Activated naive CD4-positive, alpha-beta T cell treated with anti-CD3 and anti-CD28 coated beads, Interleukin-2, amount 10 ng/mL, durations not matched to agents 7 days and 5 days (primary cell): ENCODE measurements at regions not wholly inside any gene's neighbourhood (a gene's known extent, or its start where the extent isn't known, plus 50 kb on each side); places are given as distances from the start of the nearest gene placed in this dataset.
"Not testable (repeated sequence)": the region's sequence is repeated elsewhere in the genome, so short reads cannot be mapped to it uniquely, and the experiment has no call there.

Experiments
- CTCF ChIA-PET: fragments of 350-600 bp; sonication (Branson Sonifier 250); formaldehyde crosslinking; loops from one replicate; lab custom pipeline; 2021; ENCODE audit warnings: antibody characterized with exemption; lab: Charles Lee
- DNase-seq: peaks from one replicate; pipeline ENCODE4 v3.0.0-alpha.2; 2020
- H3K27ac Mint-ChIP-seq: one replicate; pipeline ENCODE4 v1.8.0; 2021; ENCODE audit warnings: mild to moderate bottlenecking, moderate library complexity, mixed read lengths
- H3K27me3 Mint-ChIP-seq: one replicate; pipeline ENCODE4 v1.8.0; 2021; ENCODE audit warnings: mild to moderate bottlenecking, mixed read lengths
- H3K36me3 Mint-ChIP-seq: one replicate; pipeline ENCODE4 v1.8.0; 2021; ENCODE audit warnings: mixed read lengths
- H3K4me1 Mint-ChIP-seq: one replicate; pipeline ENCODE4 v1.8.0; 2021; ENCODE audit warnings: mixed read lengths
- H3K4me3 Mint-ChIP-seq: one replicate; pipeline ENCODE4 v1.8.0; 2021; ENCODE audit warnings: mild to moderate bottlenecking, moderate library complexity, mixed read lengths
- H3K9me3 Mint-ChIP-seq: one replicate; pipeline ENCODE4 v1.8.0; 2021; ENCODE audit warnings: mixed read lengths

DNA sequence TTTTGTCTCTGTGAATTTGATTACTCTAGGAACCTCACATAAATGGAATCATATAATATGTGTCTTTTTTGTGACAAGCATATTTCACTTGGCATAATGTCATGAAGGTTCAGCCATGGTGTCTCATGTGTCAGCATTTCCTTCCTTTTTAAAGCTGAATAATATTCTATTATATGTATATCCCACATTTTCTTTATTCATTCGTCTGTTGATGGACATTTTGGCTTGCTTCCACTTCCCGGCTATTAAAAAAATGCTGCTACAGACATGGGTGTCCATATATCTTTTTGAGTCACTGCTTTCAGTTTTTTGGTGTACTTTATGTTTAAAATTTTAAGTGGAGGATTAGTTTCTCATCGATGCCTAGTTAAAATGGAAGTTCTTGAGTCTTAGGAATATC lies 59.8 kb upstream of the C5orf63 start:
- CTCF ChIA-PET = interaction anchor here (0.7 kb wide), 1 partner anchor 1763 kb away, joined by 3 read pairs; no protein-coding TSS in a partner anchor
- Mint-ChIP-seq H3K4me1 (no peaks in the 10 kb centered on the region), H3K4me3 (no peak overlapping the region), H3K9me3 (no peaks in the 10 kb centered on the region), H3K36me3 (no peaks in the 10 kb centered on the region), H3K27me3 (no peaks in the 10 kb centered on the region), H3K27ac (no peak overlapping the region)
- DNase-seq = no peak

- Mint-ChIP-seq H3K27ac (no peak overlapping the region), H3K27me3 (peaks cover 8% of the 10 kb centered on the region), H3K4me3 (no peak overlapping the region), H3K4me1 (no peaks in the 10 kb centered on the region), H3K9me3 (no peaks in the 10 kb centered on the region), H3K36me3 (no peaks in the 10 kb centered on the region)
- DNase-seq = no peak
- CTCF ChIA-PET = no interaction called here
These were observed 63.6 kb upstream of the C5orf63 start for GRCh38 chr5:127136908-127137307.

GRCh38 chr5:127143722-127144121 lies 70.4 kb upstream of the C5orf63 start:
- Mint-ChIP-seq H3K9me3 (no peaks in the 10 kb centered on the region), H3K27me3 (peaks cover 8% of the 10 kb centered on the region), H3K4me1 (no peaks in the 10 kb centered on the region), H3K27ac (no peak overlapping the region), H3K4me3 (no peak overlapping the region), H3K36me3 (no peaks in the 10 kb centered on the region)
- CTCF ChIA-PET = no interaction called here
- DNase-seq = no peak

DNA sequence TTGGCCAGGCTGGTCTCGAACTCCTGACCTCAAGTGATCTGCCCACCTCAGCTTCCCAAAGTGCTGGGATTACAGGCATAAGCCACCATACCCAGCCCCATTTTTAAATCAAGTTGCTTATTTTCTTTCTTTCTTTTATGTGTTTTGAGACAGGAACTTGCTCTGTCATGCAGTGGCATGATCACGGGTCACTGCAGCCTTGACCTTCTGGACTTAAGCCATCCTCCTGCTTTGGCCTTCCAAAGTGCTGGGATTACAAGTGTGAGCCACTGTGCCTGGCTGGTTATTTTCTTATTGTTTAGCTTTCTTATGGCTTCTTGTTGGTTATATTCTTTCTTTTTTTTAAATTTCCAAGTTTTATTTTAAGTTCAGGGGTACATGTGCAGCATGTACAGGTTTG lies 79.7 kb upstream of the C5orf63 start:
- no peak overlapping the region for H3K4me3 Mint-ChIP-seq
- CTCF ChIA-PET = no interaction called here
- no peak overlapping the region for H3K27ac Mint-ChIP-seq
- no peaks in the 10 kb centered on the region for H3K4me1 Mint-ChIP-seq
- no peaks in the 10 kb centered on the region for H3K36me3 Mint-ChIP-seq
- no peak for DNase-seq
- H3K9me3 Mint-ChIP-seq = peaks cover 12% of the 10 kb centered on the region
- H3K27me3 Mint-ChIP-seq = no peaks in the 10 kb centered on the region

DNA sequence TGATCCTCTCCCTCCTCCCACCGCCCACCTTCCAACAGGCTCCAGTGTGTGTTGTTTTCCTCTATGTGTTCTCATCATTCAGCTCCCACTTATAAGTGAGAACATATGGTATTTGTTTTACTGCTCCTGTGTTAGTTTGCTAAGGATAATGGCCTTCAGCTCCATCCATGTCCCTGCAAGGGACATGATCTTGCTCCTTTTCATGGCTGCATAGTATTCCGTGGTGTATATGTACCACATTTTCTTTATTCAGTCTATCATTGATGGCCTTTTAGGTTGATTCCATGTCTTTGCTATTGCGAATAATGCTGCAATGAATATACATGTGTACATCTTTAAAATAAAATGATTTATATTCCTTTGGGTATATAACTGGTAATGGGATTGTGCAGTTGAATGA lies 80.2 kb upstream of the C5orf63 start:
- no peaks in the 10 kb centered on the region for H3K4me1 Mint-ChIP-seq
- no peaks in the 10 kb centered on the region for H3K27me3 Mint-ChIP-seq
- no peak overlapping the region for H3K4me3 Mint-ChIP-seq
- CTCF ChIA-PET = no interaction called here
- peaks cover 12% of the 10 kb centered on the region for H3K9me3 Mint-ChIP-seq
- no peak overlapping the region for H3K27ac Mint-ChIP-seq
- no peaks in the 10 kb centered on the region for H3K36me3 Mint-ChIP-seq
- DNase-seq = no peak

DNA sequence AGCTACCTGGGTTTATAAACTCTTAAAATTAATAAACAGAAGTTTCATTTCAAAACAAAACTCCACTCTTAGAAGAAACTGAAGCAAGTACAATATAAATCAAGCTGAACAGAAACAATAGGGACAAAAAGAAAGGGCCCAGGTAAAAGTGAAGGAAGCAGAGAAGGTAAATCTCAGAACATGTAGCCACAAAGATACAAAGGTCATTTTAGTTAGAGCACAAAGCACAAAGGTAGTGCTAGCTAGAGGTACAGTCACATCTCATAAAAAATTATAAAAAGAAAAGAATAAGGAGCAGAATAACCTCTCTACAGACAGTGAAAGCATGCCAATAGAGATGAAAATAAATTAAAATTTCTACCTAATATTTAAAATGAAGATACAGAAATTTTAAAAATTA lies 90.4 kb upstream of the C5orf63 start:
- no peak for DNase-seq
- Mint-ChIP-seq H3K4me1 (no peaks in the 10 kb centered on the region), H3K9me3 (no peaks in the 10 kb centered on the region), H3K4me3 (no peak overlapping the region), H3K36me3 (no peaks in the 10 kb centered on the region), H3K27me3 (no peaks in the 10 kb centered on the region), H3K27ac (no peak overlapping the region)
- CTCF ChIA-PET = no interaction called here

- no peak overlapping the region for H3K27ac Mint-ChIP-seq
- CTCF ChIA-PET = no interaction called here
- no peaks in the 10 kb centered on the region for H3K36me3 Mint-ChIP-seq
- H3K4me3 Mint-ChIP-seq = no peak overlapping the region
- no peaks in the 10 kb centered on the region for H3K4me1 Mint-ChIP-seq
- no peak for DNase-seq
- H3K9me3 Mint-ChIP-seq = no peaks in the 10 kb centered on the region
- peaks cover 9% of the 10 kb centered on the region for H3K27me3 Mint-ChIP-seq
These were observed 97.8 kb upstream of the C5orf63 start for GRCh38 chr5:127170918-127171600.

DNA sequence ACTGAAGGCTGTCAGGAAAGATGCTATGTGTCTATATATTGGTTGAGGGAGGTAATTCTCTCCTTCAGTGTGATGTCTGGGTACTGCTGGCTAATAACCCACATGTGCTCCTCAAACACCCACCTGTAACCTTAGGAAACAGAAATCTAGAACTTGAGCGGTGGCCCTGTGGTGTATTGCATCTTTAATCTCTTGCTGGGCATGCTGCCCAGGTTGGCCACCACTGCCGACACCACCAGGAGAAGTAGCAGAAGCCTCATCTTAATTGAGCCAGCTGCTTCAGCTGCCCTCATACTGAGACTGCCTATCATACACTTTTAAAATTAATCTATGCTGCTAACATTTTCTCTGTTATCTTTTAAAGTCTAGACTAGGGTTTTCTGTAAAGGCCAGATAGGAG lies 103.5 kb upstream of the C5orf63 start:
- peaks cover 4% of the 10 kb centered on the region for H3K27me3 Mint-ChIP-seq
- H3K4me1 Mint-ChIP-seq = no peaks in the 10 kb centered on the region
- H3K9me3 Mint-ChIP-seq = no peaks in the 10 kb centered on the region
- no peaks in the 10 kb centered on the region for H3K36me3 Mint-ChIP-seq
- H3K4me3 Mint-ChIP-seq = no peak overlapping the region
- no peak overlapping the region for H3K27ac Mint-ChIP-seq
- no peak for DNase-seq
- CTCF ChIA-PET = no interaction called here

- H3K9me3 Mint-ChIP-seq, DNase-seq, CTCF ChIA-PET, H3K27me3 Mint-ChIP-seq, H3K4me3 Mint-ChIP-seq, H3K36me3 Mint-ChIP-seq, H3K27ac Mint-ChIP-seq, H3K4me1 Mint-ChIP-seq: not testable (repeated sequence)
These were observed 108.0 kb upstream of the MEGF10 start for GRCh38 chr5:127182631-127183030.

- no peak for DNase-seq
- Mint-ChIP-seq H3K27me3 (peaks cover 4% of the 10 kb centered on the region), H3K4me1 (no peaks in the 10 kb centered on the region), H3K36me3 (no peaks in the 10 kb centered on the region), H3K9me3 (no peaks in the 10 kb centered on the region), H3K27ac (no peak overlapping the region), H3K4me3 (no peak overlapping the region)
- CTCF ChIA-PET = no interaction called here
These were observed 107.3 kb upstream of the MEGF10 start for GRCh38 chr5:127183332-127183731.

GRCh38 chr5:127184851-127185250 lies 105.7 kb upstream of the MEGF10 start:
- Mint-ChIP-seq H3K27ac (no peak overlapping the region), H3K4me1 (no peaks in the 10 kb centered on the region), H3K27me3 (peaks cover 7% of the 10 kb centered on the region), H3K9me3 (no peaks in the 10 kb centered on the region), H3K4me3 (no peak overlapping the region), H3K36me3 (no peaks in the 10 kb centered on the region)
- DNase-seq = no peak
- CTCF ChIA-PET = no interaction called here

GRCh38 chr5:127186657-127187056 lies 103.9 kb upstream of the MEGF10 start:
- no peak overlapping the region for H3K27ac Mint-ChIP-seq
- no peak overlapping the region for H3K4me3 Mint-ChIP-seq
- H3K9me3 Mint-ChIP-seq = no peaks in the 10 kb centered on the region
- peaks cover 7% of the 10 kb centered on the region for H3K27me3 Mint-ChIP-seq
- no peak for DNase-seq
- CTCF ChIA-PET = interaction anchor here (0.7 kb wide), 1 partner anchor 106 kb away, joined by 3 read pairs; no protein-coding TSS in a partner anchor
- H3K4me1 Mint-ChIP-seq = no peaks in the 10 kb centered on the region
- no peaks in the 10 kb centered on the region for H3K36me3 Mint-ChIP-seq

DNA sequence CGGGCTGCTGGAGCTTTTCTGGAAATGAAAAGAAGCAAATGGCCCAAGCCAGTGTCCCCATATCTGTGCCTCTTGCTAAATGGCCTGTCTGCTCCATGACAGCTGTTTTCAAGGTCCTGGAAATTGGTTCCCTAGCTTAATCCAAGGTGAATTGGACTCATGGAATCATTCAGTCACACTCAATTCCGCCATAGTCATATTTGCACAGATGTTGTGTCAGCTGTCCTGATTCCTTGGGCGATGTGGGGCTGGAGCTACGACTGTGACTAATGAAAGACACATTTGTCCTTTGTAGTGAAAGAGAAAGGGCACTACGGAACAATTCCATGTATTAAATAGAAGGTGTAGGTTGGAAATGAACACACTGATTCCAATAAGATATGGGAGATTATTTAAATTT lies 102.9 kb upstream of the MEGF10 start:
- H3K27me3 Mint-ChIP-seq = peaks cover 7% of the 10 kb centered on the region
- H3K36me3 Mint-ChIP-seq = no peaks in the 10 kb centered on the region
- H3K27ac Mint-ChIP-seq = no peak overlapping the region
- H3K9me3 Mint-ChIP-seq = no peaks in the 10 kb centered on the region
- H3K4me1 Mint-ChIP-seq = no peaks in the 10 kb centered on the region
- CTCF ChIA-PET = no interaction called here
- no peak overlapping the region for H3K4me3 Mint-ChIP-seq
- no peak for DNase-seq

GRCh38 chr5:127192150-127192549 lies 98.4 kb upstream of the MEGF10 start:
- H3K27me3 Mint-ChIP-seq = peaks cover 5% of the 10 kb centered on the region
- no peak for DNase-seq
- CTCF ChIA-PET = no interaction called here
- H3K4me1 Mint-ChIP-seq = no peaks in the 10 kb centered on the region
- no peaks in the 10 kb centered on the region for H3K9me3 Mint-ChIP-seq
- no peak overlapping the region for H3K4me3 Mint-ChIP-seq
- H3K27ac Mint-ChIP-seq = no peak overlapping the region
- no peaks in the 10 kb centered on the region for H3K36me3 Mint-ChIP-seq

DNA sequence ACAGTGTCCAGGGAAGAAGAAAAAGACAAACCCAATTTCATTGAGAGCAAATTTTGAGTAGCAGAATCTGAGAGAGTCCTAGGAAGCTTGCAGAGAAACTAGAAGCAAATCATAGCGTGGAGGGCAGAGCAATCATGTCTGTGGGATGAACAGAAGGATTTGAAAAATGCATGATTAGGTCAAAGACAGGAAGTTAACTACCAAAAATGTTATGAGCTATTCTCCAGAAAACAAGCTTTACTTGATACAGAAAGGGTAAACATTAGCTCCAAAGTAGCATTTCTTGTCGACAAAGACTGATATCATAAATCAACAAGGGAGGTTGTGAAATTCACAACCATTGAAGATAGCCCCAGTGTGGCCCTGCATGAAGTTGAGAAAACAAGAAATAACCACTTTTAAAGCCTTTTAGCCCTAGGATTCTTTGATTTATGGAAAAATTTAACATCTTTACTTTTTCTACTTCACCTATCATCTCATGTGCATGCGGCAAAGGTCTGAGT lies 97.7 kb upstream of the MEGF10 start:
- no peak for DNase-seq
- H3K27ac Mint-ChIP-seq = no peak overlapping the region
- no peaks in the 10 kb centered on the region for H3K4me1 Mint-ChIP-seq
- H3K4me3 Mint-ChIP-seq = no peak overlapping the region
- no peaks in the 10 kb centered on the region for H3K36me3 Mint-ChIP-seq
- H3K27me3 Mint-ChIP-seq = peaks cover 13% of the 10 kb centered on the region
- no peaks in the 10 kb centered on the region for H3K9me3 Mint-ChIP-seq
- CTCF ChIA-PET = no interaction called here
